ENCODE measurements at regions not wholly inside any gene's neighbourhood (a gene's known extent, or its start where the extent isn't known, plus 50 kb on each side); places are given as distances from the start of the nearest gene placed in this dataset.

DNA sequence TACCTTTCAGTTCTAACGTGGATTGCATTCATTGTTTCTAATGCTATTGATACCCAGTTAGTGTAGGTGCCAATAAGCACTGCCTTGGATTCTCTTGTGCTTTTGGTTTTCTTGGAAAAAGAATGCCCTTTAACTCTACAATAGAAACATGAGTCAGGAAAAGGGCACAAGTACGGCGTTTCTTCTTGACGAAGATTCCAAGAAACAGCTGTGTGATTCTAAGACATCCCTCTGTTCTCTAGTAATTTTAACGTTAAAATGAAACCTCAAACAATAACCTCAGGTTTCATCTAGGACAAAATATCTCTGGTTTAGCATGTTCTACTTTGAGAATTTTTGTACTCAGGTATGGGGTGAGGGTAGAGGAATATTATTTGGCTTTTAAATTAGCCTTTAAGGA, 540.5 kb upstream of the ATP11B start:
- in situ Hi-C loops (cut with HindIII; ENCODE audit: low pct_unique_long_range_greater_than_20kb, low sequenced_read_pairs): no loop called here
- no peaks in the 10 kb centered on the region for H3K9me3 ChIP-seq (ENCODE audit: control insufficient read depth, insufficient read depth, low read depth, low read length)
- H3K27ac ChIP-seq (ENCODE audit: low read length): no peak overlapping the region
- ChIA-PET CTCF (interaction anchor here (0.6 kb wide), 1 partner anchor 910 kb away, joined by 4 read pairs; no protein-coding TSS in a partner anchor), POLR2A (no interaction called here)
- BruUV-seq (replicated peaks): no TSS peak
- DNase-seq (ENCODE audit: low read depth, low spot score) (no peak), ATAC-seq (no peak)
- TF ChIP-seq, protein P1, sequence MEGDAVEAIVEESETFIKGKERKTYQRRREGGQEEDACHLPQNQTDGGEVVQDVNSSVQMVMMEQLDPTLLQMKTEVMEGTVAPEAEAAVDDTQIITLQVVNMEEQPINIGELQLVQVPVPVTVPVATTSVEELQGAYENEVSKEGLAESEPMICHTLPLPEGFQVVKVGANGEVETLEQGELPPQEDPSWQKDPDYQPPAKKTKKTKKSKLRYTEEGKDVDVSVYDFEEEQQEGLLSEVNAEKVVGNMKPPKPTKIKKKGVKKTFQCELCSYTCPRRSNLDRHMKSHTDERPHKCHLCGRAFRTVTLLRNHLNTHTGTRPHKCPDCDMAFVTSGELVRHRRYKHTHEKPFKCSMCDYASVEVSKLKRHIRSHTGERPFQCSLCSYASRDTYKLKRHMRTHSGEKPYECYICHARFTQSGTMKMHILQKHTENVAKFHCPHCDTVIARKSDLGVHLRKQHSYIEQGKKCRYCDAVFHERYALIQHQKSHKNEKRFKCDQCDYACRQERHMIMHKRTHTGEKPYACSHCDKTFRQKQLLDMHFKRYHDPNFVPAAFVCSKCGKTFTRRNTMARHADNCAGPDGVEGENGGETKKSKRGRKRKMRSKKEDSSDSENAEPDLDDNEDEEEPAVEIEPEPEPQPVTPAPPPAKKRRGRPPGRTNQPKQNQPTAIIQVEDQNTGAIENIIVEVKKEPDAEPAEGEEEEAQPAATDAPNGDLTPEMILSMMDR (IDR thresholded peaks at IDR 0.05): no peak
- TF ChIP-seq SIN3A (IDR thresholded peaks at IDR 0.05; ENCODE audit: borderline replicate concordance, insufficient read depth, low read depth, low read length): no peak
- TF ChIP-seq TCF7L2 (IDR thresholded peaks at IDR 0.05; ENCODE audit: low read depth, low read length): no peak
- TF ChIP-seq POLR2AphosphoS5 (IDR thresholded peaks at IDR 0.05; ENCODE audit: low read depth, low read length): no peak
- TF ChIP-seq, protein P2, sequence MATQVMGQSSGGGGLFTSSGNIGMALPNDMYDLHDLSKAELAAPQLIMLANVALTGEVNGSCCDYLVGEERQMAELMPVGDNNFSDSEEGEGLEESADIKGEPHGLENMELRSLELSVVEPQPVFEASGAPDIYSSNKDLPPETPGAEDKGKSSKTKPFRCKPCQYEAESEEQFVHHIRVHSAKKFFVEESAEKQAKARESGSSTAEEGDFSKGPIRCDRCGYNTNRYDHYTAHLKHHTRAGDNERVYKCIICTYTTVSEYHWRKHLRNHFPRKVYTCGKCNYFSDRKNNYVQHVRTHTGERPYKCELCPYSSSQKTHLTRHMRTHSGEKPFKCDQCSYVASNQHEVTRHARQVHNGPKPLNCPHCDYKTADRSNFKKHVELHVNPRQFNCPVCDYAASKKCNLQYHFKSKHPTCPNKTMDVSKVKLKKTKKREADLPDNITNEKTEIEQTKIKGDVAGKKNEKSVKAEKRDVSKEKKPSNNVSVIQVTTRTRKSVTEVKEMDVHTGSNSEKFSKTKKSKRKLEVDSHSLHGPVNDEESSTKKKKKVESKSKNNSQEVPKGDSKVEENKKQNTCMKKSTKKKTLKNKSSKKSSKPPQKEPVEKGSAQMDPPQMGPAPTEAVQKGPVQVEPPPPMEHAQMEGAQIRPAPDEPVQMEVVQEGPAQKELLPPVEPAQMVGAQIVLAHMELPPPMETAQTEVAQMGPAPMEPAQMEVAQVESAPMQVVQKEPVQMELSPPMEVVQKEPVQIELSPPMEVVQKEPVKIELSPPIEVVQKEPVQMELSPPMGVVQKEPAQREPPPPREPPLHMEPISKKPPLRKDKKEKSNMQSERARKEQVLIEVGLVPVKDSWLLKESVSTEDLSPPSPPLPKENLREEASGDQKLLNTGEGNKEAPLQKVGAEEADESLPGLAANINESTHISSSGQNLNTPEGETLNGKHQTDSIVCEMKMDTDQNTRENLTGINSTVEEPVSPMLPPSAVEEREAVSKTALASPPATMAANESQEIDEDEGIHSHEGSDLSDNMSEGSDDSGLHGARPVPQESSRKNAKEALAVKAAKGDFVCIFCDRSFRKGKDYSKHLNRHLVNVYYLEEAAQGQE (IDR thresholded peaks at IDR 0.05; ENCODE audit: insufficient read depth in 1 of 2, low read depth in 2 of 2, low read length in 1 of 2): no peak
- no peaks in the 10 kb centered on the region for H3K4me1 ChIP-seq (ENCODE audit: control insufficient read depth, insufficient read depth, low read length)
- no peak overlapping the region for H3K4me3 ChIP-seq (ENCODE audit: low read depth in 2 of 2, low read length in 2 of 2)
- no peaks in the 10 kb centered on the region for H3K36me3 ChIP-seq (ENCODE audit: control insufficient read depth, insufficient read depth, low read length)
- intact Hi-C loops (cut with micrococcal nuclease; ENCODE audit: unreplicated experiment): no loop called here
- H3K27me3 ChIP-seq (ENCODE audit: control insufficient read depth, insufficient read depth, low read length): no peaks in the 10 kb centered on the region

DNA sequence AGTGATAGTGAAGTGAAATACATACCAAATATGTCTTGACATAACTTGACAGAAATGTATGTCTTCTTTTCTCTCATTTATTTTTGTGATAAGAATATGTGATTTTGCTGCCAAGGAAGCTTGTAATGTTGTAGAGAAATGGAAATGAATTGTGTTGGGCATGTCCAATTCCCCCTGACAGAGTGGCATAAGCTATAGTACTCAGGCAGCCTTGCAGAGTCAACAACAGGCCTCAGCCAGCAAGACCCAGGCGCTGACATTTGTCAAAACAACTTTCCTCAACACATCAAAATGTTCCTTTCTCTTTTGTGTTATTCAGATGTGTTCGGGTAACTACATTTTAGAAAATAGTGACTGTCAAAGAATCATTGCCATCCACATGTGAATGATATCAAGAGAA, 538.1 kb upstream of the ATP11B start:
- intact Hi-C loops (cut with micrococcal nuclease; ENCODE audit: unreplicated experiment) (loop anchor here (5.0 kb wide), 1 partner anchor 288 kb away; no protein-coding TSS in a partner anchor), in situ Hi-C loops (cut with HindIII; ENCODE audit: low pct_unique_long_range_greater_than_20kb, low sequenced_read_pairs) (no loop called here)
- Histone ChIP-seq H3K27ac (ENCODE audit: low read length) (no peak overlapping the region), H3K4me3 (ENCODE audit: low read depth in 2 of 2, low read length in 2 of 2) (no peak overlapping the region), H3K9me3 (ENCODE audit: control insufficient read depth, insufficient read depth, low read depth, low read length) (no peaks in the 10 kb centered on the region), H3K36me3 (ENCODE audit: control insufficient read depth, insufficient read depth, low read length) (no peaks in the 10 kb centered on the region), H3K27me3 (ENCODE audit: control insufficient read depth, insufficient read depth, low read length) (no peaks in the 10 kb centered on the region), H3K4me1 (ENCODE audit: control insufficient read depth, insufficient read depth, low read length) (no peaks in the 10 kb centered on the region)
- DNase-seq (ENCODE audit: low read depth, low spot score): no peak
- no TSS peak for BruUV-seq (replicated peaks)
- CTCF ChIA-PET: no interaction called here
- POLR2A ChIA-PET: no interaction called here
- TF ChIP-seq, protein P2 (IDR thresholded peaks at IDR 0.05; ENCODE audit: insufficient read depth in 1 of 2, low read depth in 2 of 2, low read length in 1 of 2): no peak
- TF ChIP-seq TCF7L2 (IDR thresholded peaks at IDR 0.05; ENCODE audit: low read depth, low read length) (no peak), SIN3A (IDR thresholded peaks at IDR 0.05; ENCODE audit: borderline replicate concordance, insufficient read depth, low read depth, low read length) (no peak)
- TF ChIP-seq, protein P1 (IDR thresholded peaks at IDR 0.05): no peak
- no peak for ATAC-seq

Measured in Panc1 (cell line).